Stimulated activated effector memory CD8-positive, alpha-beta T cell treated with anti-CD3 and anti-CD28 coated beads, Interleukin-12 subunit alpha, Interleukin-12 subunit beta, amount 100 ng/mL, for 72 hours (primary cell): ENCODE measurements at regions not wholly inside any gene's neighbourhood (a gene's known extent, or its start where the extent isn't known, plus 50 kb on each side); places are given as distances from the start of the nearest gene placed in this dataset.

Source experiments
- ATAC-seq: fragments of 150-1000 bp; cut with Tn5 transposase; 2 replicates; pipeline ENCODE4 v1.10.0; 2021
- DNase-seq, 2 donors: peaks; one replicate each; pipeline ENCODE4 v3.0.0; 2021 to 2022; ENCODE audit warnings: low spot score in 2 of 2
- H3K27ac Mint-ChIP-seq: one replicate; pipeline ENCODE4 v1.8.0; 2022; ENCODE audit warnings: mild to moderate bottlenecking, mixed read lengths
- H3K36me3 Mint-ChIP-seq: one replicate; pipeline ENCODE4 v1.8.0; 2022; ENCODE audit warnings: mild to moderate bottlenecking, mixed read lengths
- H3K4me1 Mint-ChIP-seq: one replicate; pipeline ENCODE4 v1.8.0; 2022; ENCODE audit warnings: mixed read lengths
- H3K4me3 Mint-ChIP-seq: one replicate; pipeline ENCODE4 v1.8.0; 2022; ENCODE audit warnings: mild to moderate bottlenecking, mixed read lengths
- H3K9me3 Mint-ChIP-seq: one replicate; pipeline ENCODE4 v1.8.0; 2022; ENCODE audit warnings: mixed read lengths

DNA sequence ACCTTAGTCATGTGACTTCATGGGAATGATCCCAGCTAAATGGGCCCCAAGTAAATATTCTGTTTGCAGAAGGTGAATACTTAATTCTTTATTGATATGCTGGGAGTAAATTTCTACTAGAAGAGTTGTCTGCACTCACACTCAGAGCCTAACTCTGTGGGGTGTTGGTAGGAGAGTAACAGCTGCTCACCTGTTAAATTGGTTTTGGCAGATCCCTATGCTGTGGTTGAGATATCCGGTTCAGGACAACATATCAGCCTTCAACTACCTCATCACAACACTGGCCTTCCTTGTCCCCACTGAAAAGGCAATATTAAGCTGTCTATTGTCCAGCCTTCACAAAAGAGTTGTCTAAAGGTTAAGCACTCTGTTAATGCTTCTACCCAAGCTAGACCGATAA lies 738.3 kb downstream of the INHBA start:
- Mint-ChIP-seq H3K4me3 (no peak overlapping the region), H3K27ac (no peak overlapping the region), H3K36me3 (no peaks in the 10 kb centered on the region), H3K9me3 (peaks cover 5% of the 10 kb centered on the region), H3K4me1 (no peaks in the 10 kb centered on the region)
- ATAC-seq = no peak
- DNase-seq = no peak

DNA sequence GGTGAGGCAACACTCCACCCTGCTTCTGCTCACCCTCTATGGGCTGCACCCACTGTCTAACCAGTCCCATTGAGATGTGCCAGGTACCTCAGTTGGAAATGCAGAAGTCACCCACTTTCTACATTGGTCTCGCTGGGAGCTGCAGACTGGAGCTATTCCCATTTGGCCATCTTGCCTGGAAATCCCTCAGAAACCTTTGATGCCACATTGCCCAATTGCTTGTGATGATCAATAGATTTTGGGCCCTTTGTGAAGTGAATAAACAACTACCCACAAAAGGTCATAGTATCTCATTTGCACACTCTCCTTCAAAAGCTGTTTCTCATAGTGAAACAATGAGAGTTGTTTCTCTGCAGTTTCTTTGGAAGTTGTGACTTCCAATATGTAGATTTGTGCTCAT lies 742.9 kb downstream of the INHBA start:
- Mint-ChIP-seq H3K9me3 (peaks cover 14% of the 10 kb centered on the region), H3K4me1 (no peaks in the 10 kb centered on the region), H3K27ac (no peak overlapping the region), H3K36me3 (no peaks in the 10 kb centered on the region), H3K4me3 (no peak overlapping the region)
- no peak for DNase-seq
- no peak for ATAC-seq

DNA sequence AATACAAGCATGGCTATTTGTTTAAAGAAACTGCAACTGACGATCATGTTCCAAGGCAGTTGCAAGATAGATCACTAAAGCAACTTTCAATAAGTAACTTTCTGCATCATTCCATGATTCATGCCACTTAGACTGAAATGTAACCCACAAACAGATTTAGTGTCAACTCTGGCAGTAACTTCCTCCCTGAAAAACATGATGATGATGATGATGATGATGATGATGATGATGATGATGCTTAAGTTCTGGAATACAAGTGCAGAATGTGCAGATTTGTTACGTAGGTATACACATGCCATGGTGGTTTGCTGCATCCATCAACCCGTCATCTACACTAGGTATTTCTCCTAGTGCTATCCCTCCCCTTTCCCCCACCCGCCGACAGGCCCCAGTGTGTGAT lies 754.7 kb downstream of the INHBA start:
- ATAC-seq (no peak), DNase-seq (no peak)
- no peaks in the 10 kb centered on the region for H3K36me3 Mint-ChIP-seq
- H3K4me3 Mint-ChIP-seq = no peak overlapping the region
- H3K4me1 Mint-ChIP-seq = no peaks in the 10 kb centered on the region
- peaks cover 23% of the 10 kb centered on the region for H3K9me3 Mint-ChIP-seq
- no peak overlapping the region for H3K27ac Mint-ChIP-seq

DNA sequence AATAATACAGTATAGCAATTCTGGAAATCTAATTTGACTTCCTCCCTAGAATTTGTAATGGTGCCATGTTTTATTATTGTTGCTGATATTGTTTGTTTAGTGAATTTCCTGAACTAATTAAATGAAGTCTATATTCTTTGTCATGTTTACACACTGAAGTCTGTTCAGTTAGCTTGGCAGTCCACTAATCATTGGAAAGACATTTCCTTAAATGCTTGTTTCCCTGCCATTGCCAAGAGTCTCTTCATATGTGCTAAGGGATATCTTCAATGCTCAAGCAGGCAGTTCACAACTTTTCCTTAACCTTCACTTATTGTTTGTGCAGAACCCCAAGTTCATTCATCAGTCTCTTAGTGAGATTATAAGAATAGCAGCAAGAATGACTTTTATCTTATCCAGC lies 755.3 kb downstream of the INHBA start:
- no peak overlapping the region for H3K27ac Mint-ChIP-seq
- DNase-seq (no peak), ATAC-seq (no peak)
- peaks cover 23% of the 10 kb centered on the region for H3K9me3 Mint-ChIP-seq
- no peak overlapping the region for H3K4me3 Mint-ChIP-seq
- H3K4me1 Mint-ChIP-seq = no peaks in the 10 kb centered on the region
- H3K36me3 Mint-ChIP-seq = no peaks in the 10 kb centered on the region

DNA sequence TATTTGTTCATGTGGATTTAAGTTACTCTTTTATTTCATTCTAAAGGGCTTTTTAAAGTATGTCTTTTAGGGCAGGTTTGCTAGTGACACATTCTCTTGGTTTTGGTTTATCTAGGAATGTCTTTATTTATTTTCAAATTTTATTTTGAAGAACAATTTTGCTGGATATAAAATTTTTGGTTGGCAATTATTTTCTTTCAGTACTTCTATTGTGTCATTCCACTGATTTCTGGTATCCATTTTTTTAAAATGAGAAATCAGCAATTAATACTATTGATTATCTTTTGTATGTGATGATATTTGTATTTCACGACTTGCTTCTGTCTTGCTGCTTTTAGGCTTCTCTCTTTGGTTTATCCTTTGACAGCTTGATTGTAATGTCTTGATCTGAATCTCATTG lies 756.3 kb downstream of the INHBA start:
- no peaks in the 10 kb centered on the region for H3K4me1 Mint-ChIP-seq
- H3K9me3 Mint-ChIP-seq = peaks cover 25% of the 10 kb centered on the region
- no peak for ATAC-seq
- no peaks in the 10 kb centered on the region for H3K36me3 Mint-ChIP-seq
- H3K4me3 Mint-ChIP-seq = no peak overlapping the region
- H3K27ac Mint-ChIP-seq = no peak overlapping the region
- DNase-seq = no peak

DNA sequence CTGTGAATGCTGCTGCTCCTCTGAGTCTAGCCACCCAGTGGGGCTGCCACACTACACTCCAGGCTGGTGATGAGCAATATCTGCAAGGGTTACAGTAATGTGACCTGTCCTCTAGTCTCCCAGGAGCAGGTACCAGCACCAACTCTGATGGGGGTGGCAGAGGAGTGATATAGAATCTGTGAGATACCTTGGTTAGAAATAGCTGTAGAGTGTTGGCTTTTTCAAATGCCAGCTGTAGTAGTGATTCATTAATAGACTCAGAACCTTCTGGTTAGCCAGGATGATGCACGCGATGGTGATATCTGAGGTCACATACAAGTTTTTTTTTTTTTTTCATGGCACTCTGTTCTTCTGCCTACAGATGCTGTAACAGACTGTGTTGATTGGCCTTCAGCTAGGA lies 757.1 kb downstream of the INHBA start:
- ATAC-seq (no peak), DNase-seq (no peak)
- Mint-ChIP-seq H3K4me1 (no peaks in the 10 kb centered on the region), H3K4me3 (no peak overlapping the region), H3K27ac (no peak overlapping the region), H3K36me3 (no peaks in the 10 kb centered on the region), H3K9me3 (peaks cover 21% of the 10 kb centered on the region)

DNA sequence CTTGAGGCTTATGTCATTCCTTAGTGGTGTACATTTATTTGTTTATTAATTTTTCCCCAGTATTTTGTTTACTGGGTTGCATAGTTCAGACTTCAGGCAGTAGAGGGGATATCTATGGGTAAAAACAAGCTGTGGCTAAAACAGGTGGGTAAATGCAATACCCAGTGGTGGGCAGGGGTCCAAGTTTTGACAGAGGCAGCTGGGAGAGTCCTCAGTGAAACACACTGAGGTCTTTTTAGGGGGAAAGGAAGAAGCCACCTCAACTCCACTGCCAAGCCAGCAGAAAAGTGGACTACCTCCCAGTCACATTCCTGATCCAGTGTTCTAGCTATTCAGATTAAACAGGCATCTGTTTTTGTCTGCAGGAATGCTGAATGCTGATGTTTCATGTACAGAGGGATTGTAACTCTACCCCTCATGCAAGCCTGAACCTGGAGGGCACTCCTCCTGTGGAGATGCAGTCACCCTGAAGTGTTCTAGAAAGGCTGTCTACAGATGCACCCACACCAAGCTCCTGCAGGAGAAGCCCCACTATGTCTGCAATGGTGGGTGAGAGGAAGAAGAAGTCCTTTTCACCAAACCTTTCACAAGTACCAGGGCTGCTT lies 757.8 kb downstream of the INHBA start:
- Mint-ChIP-seq H3K4me1 (no peaks in the 10 kb centered on the region), H3K9me3 (peaks cover 21% of the 10 kb centered on the region), H3K4me3 (no peak overlapping the region), H3K27ac (no peak overlapping the region), H3K36me3 (no peaks in the 10 kb centered on the region)
- ATAC-seq (no peak), DNase-seq (no peak)

DNA sequence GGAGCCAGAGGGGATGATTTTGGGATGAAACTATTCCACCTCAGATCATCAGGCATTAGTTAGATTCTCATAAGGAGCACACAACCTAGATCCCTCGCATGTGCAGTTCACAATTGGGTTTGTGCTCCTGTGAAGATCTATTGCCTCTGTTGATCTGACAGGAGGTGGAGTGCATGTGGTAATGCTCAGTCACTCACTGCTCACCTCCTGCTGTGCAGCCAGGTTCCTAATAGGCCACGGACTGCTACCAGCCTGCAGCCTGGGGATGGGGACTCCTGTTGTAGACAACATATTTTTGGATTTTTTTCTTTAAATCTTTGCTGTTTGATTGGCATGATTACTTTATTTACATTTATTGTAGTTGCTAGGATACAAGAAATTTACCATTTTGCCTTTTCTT lies 765.0 kb downstream of the INHBA start:
- DNase-seq = no peak
- H3K4me1 Mint-ChIP-seq = no peaks in the 10 kb centered on the region
- no peak for ATAC-seq
- no peaks in the 10 kb centered on the region for H3K36me3 Mint-ChIP-seq
- H3K27ac Mint-ChIP-seq = no peak overlapping the region
- peaks cover 15% of the 10 kb centered on the region for H3K9me3 Mint-ChIP-seq
- no peak overlapping the region for H3K4me3 Mint-ChIP-seq

DNA sequence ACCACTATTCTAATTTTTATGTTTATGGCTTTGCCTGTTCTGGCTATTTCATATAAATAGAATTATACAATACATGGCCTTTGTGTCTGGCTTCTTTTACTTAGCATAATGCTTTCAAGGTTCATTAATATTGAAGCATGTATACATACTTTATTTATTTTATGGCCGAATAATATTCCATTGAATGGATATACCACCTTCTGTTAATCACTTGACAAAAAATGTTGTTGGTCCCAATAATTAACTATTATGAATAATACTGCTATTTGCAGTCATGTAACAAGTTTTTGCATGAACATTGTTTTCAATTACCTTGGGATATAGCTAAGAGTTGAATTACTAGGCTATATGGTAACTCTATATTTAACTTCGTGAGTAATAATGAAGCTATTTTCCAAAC lies 767.5 kb downstream of the INHBA start:
- Mint-ChIP-seq H3K4me1 (no peaks in the 10 kb centered on the region), H3K36me3 (no peaks in the 10 kb centered on the region), H3K27ac (no peak overlapping the region), H3K4me3 (no peak overlapping the region), H3K9me3 (peaks cover 18% of the 10 kb centered on the region)
- ATAC-seq (no peak), DNase-seq (no peak)

DNA sequence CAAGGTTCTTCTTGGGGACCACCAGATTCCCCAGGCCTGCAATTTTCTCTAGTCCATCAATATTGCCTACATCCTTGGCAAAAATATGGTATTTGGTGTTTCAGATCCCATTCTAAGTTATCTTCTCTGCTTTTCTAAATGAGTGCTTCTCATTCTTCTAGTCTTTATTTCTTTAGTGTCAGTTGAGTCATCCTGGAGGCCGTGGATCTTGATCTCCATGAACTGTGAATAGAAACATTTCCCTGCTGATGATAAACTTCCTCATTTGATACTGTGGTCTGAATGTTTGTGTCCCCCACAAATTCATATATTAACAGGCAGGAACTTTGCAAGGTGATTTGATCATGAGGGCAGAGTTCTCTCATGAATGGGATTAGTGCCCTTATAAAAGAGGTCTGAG lies 779.3 kb downstream of the INHBA start:
- DNase-seq (no peak), ATAC-seq (no peak)
- no peak overlapping the region for H3K27ac Mint-ChIP-seq
- no peaks in the 10 kb centered on the region for H3K36me3 Mint-ChIP-seq
- H3K9me3 Mint-ChIP-seq = peaks cover 18% of the 10 kb centered on the region
- H3K4me3 Mint-ChIP-seq = no peak overlapping the region
- H3K4me1 Mint-ChIP-seq = no peaks in the 10 kb centered on the region

DNA sequence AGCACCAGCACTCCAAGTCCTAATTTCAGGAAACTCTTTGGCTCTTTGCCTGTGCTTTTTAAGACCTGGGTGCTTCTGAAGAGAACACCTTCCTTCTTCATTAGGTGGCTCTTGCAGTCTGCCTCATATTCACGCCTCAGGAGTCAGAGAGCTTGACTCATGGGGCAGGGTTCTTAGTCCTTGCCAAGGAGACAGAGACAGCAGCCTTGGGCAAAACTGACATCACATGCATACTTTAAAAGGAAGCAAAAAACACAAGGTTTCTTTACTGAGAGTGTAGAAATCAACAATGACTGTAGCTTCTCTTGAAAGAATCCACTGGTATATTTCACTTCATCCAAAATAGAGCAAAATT lies 780.6 kb downstream of the INHBA start:
- Mint-ChIP-seq H3K36me3 (no peaks in the 10 kb centered on the region), H3K4me1 (no peaks in the 10 kb centered on the region), H3K9me3 (peaks cover 18% of the 10 kb centered on the region), H3K27ac (no peak overlapping the region), H3K4me3 (no peak overlapping the region)
- no peak for DNase-seq
- ATAC-seq = no peak

DNA sequence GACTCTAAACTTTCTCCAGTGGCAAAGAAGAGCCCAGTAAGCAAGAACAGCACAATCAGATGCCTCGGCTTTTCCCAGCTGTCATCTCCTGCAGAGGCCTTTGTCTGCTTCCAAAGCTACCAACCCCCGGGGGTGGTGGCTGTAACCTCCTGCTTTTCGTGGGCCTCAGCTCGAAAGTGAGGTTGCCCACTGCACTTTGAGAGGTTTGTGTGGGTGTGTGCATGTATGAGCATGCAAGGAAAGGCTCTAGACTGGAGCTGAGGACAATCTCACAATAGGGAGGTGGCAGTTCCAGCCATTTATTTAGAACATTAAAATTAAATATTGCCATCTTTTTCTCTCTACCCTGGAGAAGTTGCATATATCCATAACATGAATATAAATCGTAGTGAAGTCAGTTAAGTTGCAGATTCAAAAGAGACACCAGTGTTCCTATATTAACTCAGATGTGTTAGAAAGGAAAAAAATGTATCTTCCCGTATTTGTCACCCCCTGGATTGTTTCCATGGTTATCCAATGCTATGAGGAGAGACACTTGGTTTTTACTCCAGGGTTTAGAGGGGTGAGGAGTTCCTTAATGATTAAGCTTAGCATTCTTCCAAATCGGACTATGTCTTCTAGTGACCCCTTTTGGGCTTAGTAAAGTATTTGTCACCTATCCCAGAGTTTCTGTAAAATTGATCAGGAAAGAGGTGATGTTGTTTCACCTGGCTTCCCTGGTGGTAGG lies 781.1 kb downstream of the INHBA start:
- no peak for DNase-seq
- Mint-ChIP-seq H3K4me1 (no peaks in the 10 kb centered on the region), H3K9me3 (peaks cover 18% of the 10 kb centered on the region), H3K4me3 (no peak overlapping the region), H3K36me3 (no peaks in the 10 kb centered on the region), H3K27ac (no peak overlapping the region)
- no peak for ATAC-seq

DNA sequence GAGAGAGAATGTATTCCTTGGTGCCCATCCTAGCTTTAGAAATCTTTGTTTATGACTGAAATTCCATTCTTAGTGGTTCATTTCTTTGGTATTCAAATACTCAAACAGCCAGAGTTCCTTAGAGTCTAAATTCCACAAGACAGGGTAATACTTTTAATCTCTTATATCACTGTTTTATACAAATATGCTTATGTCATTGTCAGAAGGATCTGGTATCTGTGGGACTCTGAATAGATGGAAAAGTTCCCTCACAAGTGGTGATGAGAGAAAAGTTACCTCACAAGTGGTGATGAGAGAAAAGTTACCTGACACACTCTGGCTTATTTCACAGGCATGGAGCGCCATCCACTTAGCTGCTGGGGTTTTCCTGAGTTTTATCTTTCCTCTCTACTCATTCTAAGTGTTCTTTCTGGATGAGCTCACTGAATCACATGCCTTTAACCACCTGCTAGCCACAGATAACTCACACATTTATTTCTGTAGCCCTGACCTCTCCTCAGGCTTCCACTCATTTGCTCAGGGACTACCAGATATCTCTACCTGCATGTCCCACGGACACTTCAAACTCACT lies 784.0 kb downstream of the SUGCT start:
- Mint-ChIP-seq H3K4me1 (no peaks in the 10 kb centered on the region), H3K36me3 (no peaks in the 10 kb centered on the region), H3K4me3 (no peak overlapping the region), H3K27ac (no peak overlapping the region), H3K9me3 (peaks cover 14% of the 10 kb centered on the region)
- ATAC-seq (no peak), DNase-seq (no peak)

DNA sequence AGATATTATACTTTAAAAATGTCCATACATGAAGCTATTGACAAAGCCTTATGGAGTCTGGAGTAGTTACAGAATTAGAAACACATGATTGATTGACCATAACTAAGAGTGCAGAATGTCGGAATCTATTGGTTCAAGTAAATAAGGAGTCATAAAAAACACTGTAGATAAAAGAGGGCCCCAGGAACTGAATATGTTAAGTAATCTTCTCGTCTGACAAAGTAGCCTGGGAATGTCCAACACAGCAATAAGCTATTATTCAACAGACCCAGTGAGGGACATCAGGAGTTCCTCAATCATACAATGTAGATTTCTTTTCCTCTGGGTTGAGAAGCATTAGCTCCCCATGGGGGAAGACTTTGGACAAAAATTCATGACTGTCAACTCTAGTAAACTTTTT lies 782.0 kb downstream of the SUGCT start:
- DNase-seq (no peak), ATAC-seq (no peak)

DNA sequence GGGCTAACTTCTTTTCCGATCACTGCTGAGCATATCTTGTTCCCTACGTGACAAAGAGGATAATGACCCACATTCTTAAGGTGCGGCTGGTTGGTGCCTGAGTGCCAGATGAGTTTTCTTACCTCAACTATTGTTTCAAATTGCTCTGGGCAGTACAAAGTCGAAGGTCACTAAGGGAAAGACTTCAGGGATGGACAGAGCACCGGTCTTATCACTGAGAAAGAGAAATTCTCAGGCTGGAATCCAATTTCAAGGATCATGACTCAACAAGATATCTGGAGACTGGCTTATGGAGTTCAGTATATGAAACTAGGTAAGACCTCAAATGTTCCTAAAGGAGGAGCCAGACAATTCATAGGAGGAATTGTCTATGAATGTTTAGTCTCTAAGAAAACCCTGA lies 780.3 kb downstream of the SUGCT start:
- Mint-ChIP-seq H3K36me3 (no peaks in the 10 kb centered on the region), H3K4me1 (no peaks in the 10 kb centered on the region), H3K9me3 (peaks cover 10% of the 10 kb centered on the region)

More for the DNA sequence above, 782.0 kb downstream of the SUGCT start:
- Mint-ChIP-seq H3K4me1 (no peaks in the 10 kb centered on the region), H3K36me3 (no peaks in the 10 kb centered on the region), H3K27ac (no peak overlapping the region), H3K9me3 (peaks cover 11% of the 10 kb centered on the region), H3K4me3 (no peak overlapping the region)

More for the DNA sequence above, 780.3 kb downstream of the SUGCT start:
- DNase-seq = no peak
- ATAC-seq = no peak
- no peak overlapping the region for H3K27ac Mint-ChIP-seq
- no peak overlapping the region for H3K4me3 Mint-ChIP-seq
